GM13977 (cell line): ENCODE measurements at regions not wholly inside any gene's neighbourhood (a gene's known extent, or its start where the extent isn't known, plus 50 kb on each side); places are given as distances from the start of the nearest gene placed in this dataset.

ENCODE experiments used
- DNase-seq: peaks from one replicate; pipeline ENCODE4 v3.0.0; 2012; ENCODE audit warnings: low spot score
- in situ Hi-C: fragments of 300-500 bp; cut with MboI; formaldehyde crosslinking; loops from one replicate; pipeline ENCODE4 v1.12.0; 2022; ENCODE audit warnings: low sequenced_read_pairs, low pct_unique_long_range_greater_than_20kb, mixed read lengths, inconsistent platforms; ENCODE audit not compliant: unreplicated experiment
- TF ChIP-seq, protein P1 (sequence below): IDR thresholded peaks from 2 replicates; pipeline ENCODE4 v1.5.1; 2012; ENCODE audit warnings: mild to moderate bottlenecking, control low read depth; ENCODE audit not compliant: insufficient read depth; ENCODE audit errors: extremely low read depth, missing control alignments

- TF ChIP-seq, protein P1, sequence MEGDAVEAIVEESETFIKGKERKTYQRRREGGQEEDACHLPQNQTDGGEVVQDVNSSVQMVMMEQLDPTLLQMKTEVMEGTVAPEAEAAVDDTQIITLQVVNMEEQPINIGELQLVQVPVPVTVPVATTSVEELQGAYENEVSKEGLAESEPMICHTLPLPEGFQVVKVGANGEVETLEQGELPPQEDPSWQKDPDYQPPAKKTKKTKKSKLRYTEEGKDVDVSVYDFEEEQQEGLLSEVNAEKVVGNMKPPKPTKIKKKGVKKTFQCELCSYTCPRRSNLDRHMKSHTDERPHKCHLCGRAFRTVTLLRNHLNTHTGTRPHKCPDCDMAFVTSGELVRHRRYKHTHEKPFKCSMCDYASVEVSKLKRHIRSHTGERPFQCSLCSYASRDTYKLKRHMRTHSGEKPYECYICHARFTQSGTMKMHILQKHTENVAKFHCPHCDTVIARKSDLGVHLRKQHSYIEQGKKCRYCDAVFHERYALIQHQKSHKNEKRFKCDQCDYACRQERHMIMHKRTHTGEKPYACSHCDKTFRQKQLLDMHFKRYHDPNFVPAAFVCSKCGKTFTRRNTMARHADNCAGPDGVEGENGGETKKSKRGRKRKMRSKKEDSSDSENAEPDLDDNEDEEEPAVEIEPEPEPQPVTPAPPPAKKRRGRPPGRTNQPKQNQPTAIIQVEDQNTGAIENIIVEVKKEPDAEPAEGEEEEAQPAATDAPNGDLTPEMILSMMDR: no peak
- no peak for DNase-seq
- in situ Hi-C loops: loop anchor here (25.0 kb wide), 1 partner anchor 759 kb away; no protein-coding TSS in a partner anchor
Observed at GRCh38 chr14:56471056-56471455, 108.5 kb upstream of the TMEM260 start.

GRCh38 chr14:56474419-56475022 lies 105.1 kb upstream of the TMEM260 start:
- in situ Hi-C loops: loop anchor here (25.0 kb wide), 4 partner anchors 713 to 1037 kb away; partner anchors contain the start of gene TBPL2
- DNase-seq: peak; percentile 51
- TF ChIP-seq, protein P1: peak; percentile 82

DNA sequence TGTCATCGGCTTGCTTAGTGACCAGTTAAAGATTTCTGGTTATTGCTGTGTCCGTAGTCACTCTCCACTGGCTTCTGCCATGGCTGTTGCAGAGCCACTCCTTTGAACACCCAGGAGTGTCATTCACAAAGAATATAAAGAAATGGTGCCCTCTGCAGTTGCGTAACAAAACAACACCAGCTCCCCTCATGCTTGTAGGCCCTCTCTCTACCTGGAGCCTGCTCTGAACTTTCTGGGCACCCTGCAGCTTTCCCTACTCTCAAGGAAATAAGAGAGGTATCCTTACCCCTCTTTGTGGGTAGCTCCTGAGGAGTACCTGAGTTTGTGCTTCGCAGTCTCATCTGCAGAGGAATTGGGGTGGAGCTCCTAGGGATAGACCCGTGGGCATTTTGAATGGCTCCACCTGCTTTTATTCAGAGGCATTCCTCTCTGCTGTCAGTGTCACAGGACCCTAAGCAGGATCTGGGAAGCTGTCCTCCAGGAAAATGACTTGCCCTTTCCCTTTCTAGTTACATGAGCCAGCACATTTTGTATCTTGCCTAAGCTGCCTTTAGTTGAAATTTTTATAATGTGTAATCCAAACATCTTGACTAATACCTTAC lies 97.2 kb upstream of the TMEM260 start:
- in situ Hi-C loops: loop anchor here (25.0 kb wide), 3 partner anchors 705 to 1045 kb away; partner anchors contain the start of gene TBPL2
- TF ChIP-seq, protein P1: no peak
- no peak for DNase-seq

DNA sequence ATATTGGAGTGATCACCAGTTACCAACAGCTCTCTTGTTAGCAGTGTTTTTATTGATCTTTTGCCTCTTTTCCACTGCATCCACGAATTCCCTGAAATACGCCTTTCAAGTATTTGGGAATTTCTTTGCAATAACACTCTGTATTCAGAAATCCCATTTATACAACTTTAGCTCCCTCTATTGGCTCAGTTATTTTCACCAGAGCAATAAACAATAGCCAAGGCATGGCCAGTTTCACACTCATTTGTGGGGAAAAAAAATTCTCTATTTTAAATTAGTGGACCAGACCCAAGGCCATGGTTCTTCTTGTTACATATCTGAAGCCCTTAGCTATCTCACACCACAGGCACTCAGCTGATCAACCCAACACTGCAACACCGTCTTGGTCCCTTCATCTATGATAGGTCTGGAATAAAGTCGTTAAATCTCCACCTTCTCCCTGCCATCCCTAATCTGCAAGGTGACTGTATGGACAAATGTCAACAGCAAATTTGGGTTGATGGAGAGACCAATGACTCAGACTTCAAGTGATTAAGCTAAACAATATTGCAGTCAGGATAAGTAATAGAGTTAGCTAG lies 92.4 kb upstream of the TMEM260 start:
- TF ChIP-seq, protein P1: peak; percentile 22
- no peak for DNase-seq
- in situ Hi-C loops: loop anchor here (25.0 kb wide), 3 partner anchors 700 to 1050 kb away; partner anchors contain the start of gene TBPL2

DNA sequence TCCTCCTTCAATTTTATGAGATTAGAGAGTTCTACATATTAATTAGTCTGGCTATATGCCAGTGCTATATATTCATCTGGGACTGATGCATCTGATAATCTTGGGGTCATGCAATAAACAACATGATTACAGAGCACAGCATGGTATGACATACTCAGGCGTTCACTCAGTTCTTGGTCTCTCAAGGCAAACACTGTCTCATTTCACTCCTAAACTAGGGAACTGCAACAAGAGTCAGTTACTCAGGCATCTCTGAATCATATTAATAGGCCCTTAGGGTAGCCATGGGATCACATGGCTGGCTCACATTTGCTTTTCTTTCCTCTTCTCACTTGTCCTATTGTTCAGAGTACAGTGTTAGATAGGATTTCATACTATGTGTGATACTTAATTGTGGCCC lies 91.8 kb upstream of the TMEM260 start:
- in situ Hi-C loops: loop anchor here (25.0 kb wide), 3 partner anchors 700 to 1050 kb away; partner anchors contain the start of gene TBPL2
- TF ChIP-seq, protein P1: no peak
- no peak for DNase-seq

- no peak for DNase-seq
- TF ChIP-seq, protein P1: no peak
- in situ Hi-C loops: loop anchor here (25.0 kb wide), 3 partner anchors 699 to 1051 kb away; partner anchors contain the start of gene TBPL2
Observed at GRCh38 chr14:56488306-56488705, 91.3 kb upstream of the TMEM260 start.
